ENCODE measurements at regions not wholly inside any gene's neighbourhood (a gene's known extent, or its start where the extent isn't known, plus 50 kb on each side); places are given as distances from the start of the nearest gene placed in this dataset.

DNA sequence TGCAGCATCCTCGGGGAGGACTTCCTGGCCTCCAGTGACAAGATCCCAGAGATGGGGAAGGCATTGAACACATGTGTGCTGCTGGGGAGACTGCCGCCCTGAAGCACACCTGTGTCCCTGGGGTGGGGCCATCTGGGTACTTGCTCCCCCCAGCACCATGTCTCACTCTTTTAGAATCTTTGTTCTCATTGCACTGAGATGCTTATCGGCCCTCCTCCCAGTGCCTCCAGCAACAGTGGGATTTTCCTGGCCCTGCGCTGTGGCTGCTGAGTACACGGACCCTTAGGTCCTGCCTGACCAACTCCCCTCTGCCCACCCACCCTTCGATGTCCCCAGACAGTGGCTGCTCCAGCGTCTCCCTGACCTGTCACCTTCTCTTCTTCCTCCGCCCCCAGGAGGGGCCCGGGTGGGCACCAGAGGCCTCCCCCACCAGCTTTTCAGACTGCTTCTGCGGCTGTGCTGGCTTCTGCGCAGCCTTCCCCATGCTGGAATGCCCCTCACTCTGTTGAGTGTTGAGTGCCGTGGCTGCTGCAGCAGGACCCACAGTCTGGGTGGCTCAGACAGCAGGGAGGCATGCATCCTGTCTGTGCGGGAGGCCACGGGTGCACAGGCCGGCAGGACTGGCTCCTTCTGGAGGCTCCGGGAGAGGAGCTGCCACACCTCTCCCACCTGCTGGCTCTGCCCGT lies 145.9 kb upstream of the IRX2 start:
- no peak overlapping the region for H2AFZ ChIP-seq (ENCODE audit: low read depth)
- no peak overlapping the region for H3K4me2 ChIP-seq
- TF ChIP-seq TAF1 (IDR thresholded peaks at IDR 0.05; ENCODE audit: borderline replicate concordance, low read depth, low read length) = no peak
- TF ChIP-seq EZH2phosphoT487 (IDR thresholded peaks at IDR 0.05; ENCODE audit: borderline replicate concordance, low read depth) = no peak
- no peak for TF ChIP-seq FOXM1 (IDR thresholded peaks at IDR 0.05; ENCODE audit: low read depth)
- no peak for TF ChIP-seq RXRA (IDR thresholded peaks at IDR 0.05; ENCODE audit: borderline replicate concordance, low read depth)
- TF ChIP-seq, protein P1, sequence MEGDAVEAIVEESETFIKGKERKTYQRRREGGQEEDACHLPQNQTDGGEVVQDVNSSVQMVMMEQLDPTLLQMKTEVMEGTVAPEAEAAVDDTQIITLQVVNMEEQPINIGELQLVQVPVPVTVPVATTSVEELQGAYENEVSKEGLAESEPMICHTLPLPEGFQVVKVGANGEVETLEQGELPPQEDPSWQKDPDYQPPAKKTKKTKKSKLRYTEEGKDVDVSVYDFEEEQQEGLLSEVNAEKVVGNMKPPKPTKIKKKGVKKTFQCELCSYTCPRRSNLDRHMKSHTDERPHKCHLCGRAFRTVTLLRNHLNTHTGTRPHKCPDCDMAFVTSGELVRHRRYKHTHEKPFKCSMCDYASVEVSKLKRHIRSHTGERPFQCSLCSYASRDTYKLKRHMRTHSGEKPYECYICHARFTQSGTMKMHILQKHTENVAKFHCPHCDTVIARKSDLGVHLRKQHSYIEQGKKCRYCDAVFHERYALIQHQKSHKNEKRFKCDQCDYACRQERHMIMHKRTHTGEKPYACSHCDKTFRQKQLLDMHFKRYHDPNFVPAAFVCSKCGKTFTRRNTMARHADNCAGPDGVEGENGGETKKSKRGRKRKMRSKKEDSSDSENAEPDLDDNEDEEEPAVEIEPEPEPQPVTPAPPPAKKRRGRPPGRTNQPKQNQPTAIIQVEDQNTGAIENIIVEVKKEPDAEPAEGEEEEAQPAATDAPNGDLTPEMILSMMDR (IDR thresholded peaks at IDR 0.05) = no peak
- TF ChIP-seq NRF1 (IDR thresholded peaks at IDR 0.05; ENCODE audit: low read depth, low read length) = no peak
- TF ChIP-seq, protein P2, sequence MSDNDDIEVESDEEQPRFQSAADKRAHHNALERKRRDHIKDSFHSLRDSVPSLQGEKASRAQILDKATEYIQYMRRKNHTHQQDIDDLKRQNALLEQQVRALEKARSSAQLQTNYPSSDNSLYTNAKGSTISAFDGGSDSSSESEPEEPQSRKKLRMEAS (IDR thresholded peaks at IDR 0.05; ENCODE audit: low read depth) = no peak
- no peak for TF ChIP-seq GATA2 (CRISPR knock-in tag; IDR thresholded peaks at IDR 0.05)
- TF ChIP-seq, protein P3, sequence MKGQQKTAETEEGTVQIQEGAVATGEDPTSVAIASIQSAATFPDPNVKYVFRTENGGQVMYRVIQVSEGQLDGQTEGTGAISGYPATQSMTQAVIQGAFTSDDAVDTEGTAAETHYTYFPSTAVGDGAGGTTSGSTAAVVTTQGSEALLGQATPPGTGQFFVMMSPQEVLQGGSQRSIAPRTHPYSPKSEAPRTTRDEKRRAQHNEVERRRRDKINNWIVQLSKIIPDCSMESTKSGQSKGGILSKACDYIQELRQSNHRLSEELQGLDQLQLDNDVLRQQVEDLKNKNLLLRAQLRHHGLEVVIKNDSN (IDR thresholded peaks at IDR 0.05; ENCODE audit: borderline replicate concordance, low read depth) = no peak
- TF ChIP-seq POLR2AphosphoS5 (IDR thresholded peaks at IDR 0.05; ENCODE audit: low read depth, low read length) = no peak
- TF ChIP-seq TCF12 (IDR thresholded peaks at IDR 0.05) = no peak
- TF ChIP-seq SIN3A (IDR thresholded peaks at IDR 0.05; ENCODE audit: borderline replicate concordance, low read depth, low read length) = no peak
- no peak for TF ChIP-seq SMC3 (IDR thresholded peaks at IDR 0.05; ENCODE audit: low read depth, low read length)
- no peak for TF ChIP-seq MXI1 (IDR thresholded peaks at IDR 0.05; ENCODE audit: low read depth, low read length)
- no peak for TF ChIP-seq JUND (IDR thresholded peaks at IDR 0.05)
- TF ChIP-seq FOXJ3 (CRISPR knock-in tag; IDR thresholded peaks at IDR 0.05) = no peak
- TF ChIP-seq RAD21 (IDR thresholded peaks at IDR 0.05; ENCODE audit: low read length) = no peak
- no peak for TF ChIP-seq ELF1 (IDR thresholded peaks at IDR 0.05)
- H3K27me3 ChIP-seq (ENCODE audit: insufficient read depth) = no peaks in the 10 kb centered on the region
- H3K79me2 ChIP-seq (ENCODE audit: insufficient read depth) = no peaks in the 10 kb centered on the region
- 9% methylated on average over 12 of the region's 17 CpGs for WGBS (ENCODE audit: low lambda C conversion rate)
- H3K4me3 ChIP-seq (ENCODE audit: low read depth in 2 of 2, low read length in 1 of 2) = no peak overlapping the region
- no peak for DNase-seq
- no peaks in the 10 kb centered on the region for H4K20me1 ChIP-seq (ENCODE audit: insufficient read depth)
- no peaks in the 10 kb centered on the region for H3K9me3 ChIP-seq
- no peaks in the 10 kb centered on the region for H3K36me3 ChIP-seq (replicated peaks in 1 of 2; ENCODE audit: control insufficient read depth in 1 of 2, insufficient read depth in 2 of 2, low read length in 1 of 2)
- no peaks in the 10 kb centered on the region for H3K4me1 ChIP-seq (ENCODE audit: control insufficient read depth in 1 of 2, insufficient read depth in 2 of 2, low read depth in 1 of 2, low read length in 1 of 2)
- CTCF ChIA-PET = no interaction called here
- H3K9me2 ChIP-seq = no peaks in the 10 kb centered on the region
- H3F3A ChIP-seq (replicated peaks; ENCODE audit: insufficient read depth) = no peaks in the 10 kb centered on the region
- POLR2A ChIA-PET = no interaction called here
- H3K27ac ChIP-seq (ENCODE audit: low read depth in 2 of 2, low read length in 1 of 2) = no peak overlapping the region
- H3K9ac ChIP-seq = no peak overlapping the region
